ENCODE measurements at regions not wholly inside any gene's neighbourhood (a gene's known extent, or its start where the extent isn't known, plus 50 kb on each side); places are given as distances from the start of the nearest gene placed in this dataset.

GRCh38 chr11:71080239-71081097, 171.9 kb downstream of the SHANK2 start:
- peak; percentile 61 for TF ChIP-seq CTCF (conservative IDR thresholded peaks at IDR 0.05; ENCODE audit: low read length)
- no peak for TF ChIP-seq EZH2phosphoT487 (IDR thresholded peaks at IDR 0.05; ENCODE audit: borderline replicate concordance)
